NT2/D1 (cell line): ENCODE measurements at regions not wholly inside any gene's neighbourhood (a gene's known extent, or its start where the extent isn't known, plus 50 kb on each side); places are given as distances from the start of the nearest gene placed in this dataset.

ENCODE experiments used
- DNase-seq: peaks from one replicate; pipeline ENCODE4 v3.0.0-alpha.2; 2011; ENCODE audit warnings: low read depth, low spot score
- H3K27me3 ChIP-seq: 2 replicates; pipeline ENCODE4 v1.6.0; 2011; ENCODE audit warnings: mild to moderate bottlenecking; ENCODE audit not compliant: insufficient read length, insufficient read depth
- H3K36me3 ChIP-seq: 2 replicates; pipeline ENCODE4 v1.6.1; 2011; ENCODE audit warnings: mild to moderate bottlenecking, low read length, mixed read lengths; ENCODE audit not compliant: insufficient read depth, insufficient read length
- H3K4me1 ChIP-seq: 2 replicates; pipeline ENCODE4 v1.5.1; 2011; ENCODE audit not compliant: insufficient read depth, insufficient read length
- H3K4me3 ChIP-seq: 2 replicates; pipeline ENCODE4 v1.5.1; 2011; ENCODE audit warnings: low read depth; ENCODE audit not compliant: insufficient read length
- H3K9ac ChIP-seq: 2 replicates; pipeline ENCODE4 v1.6.0; 2011; ENCODE audit warnings: low read depth; ENCODE audit not compliant: insufficient read length
- H3K9me3 ChIP-seq: 2 replicates; pipeline ENCODE4 v1.5.1; 2011; ENCODE audit warnings: mild to moderate bottlenecking, low read length; ENCODE audit not compliant: insufficient read depth
- SUZ12 ChIP-seq: IDR thresholded peaks from 2 replicates; pipeline ENCODE4 v1.6.1; 2011; ENCODE audit not compliant: insufficient read length, insufficient read depth; ENCODE audit errors: extremely low read depth
- YY1 ChIP-seq: IDR thresholded peaks from 2 replicates; pipeline ENCODE4 v1.6.1; 2011; ENCODE audit not compliant: insufficient read length, insufficient read depth
- ZNF274 ChIP-seq: IDR thresholded peaks from 2 replicates; pipeline ENCODE4 v1.6.1; 2011; ENCODE audit warnings: mild to moderate bottlenecking, low read depth, low read length

- DNase-seq, result no peak
- Histone ChIP-seq H3K4me3 (no peak overlapping the region), H3K27me3 (no peaks in the 10 kb centered on the region), H3K36me3 (no peaks in the 10 kb centered on the region), H3K4me1 (no peaks in the 10 kb centered on the region), H3K9me3 (no peaks in the 10 kb centered on the region), H3K9ac (no peak overlapping the region)
- TF ChIP-seq YY1 (no peak), SUZ12 (no peak), ZNF274 (no peak)
Observed at GRCh38 chr6:23587582-23587981, 538.4 kb upstream of the NRSN1 start.

GRCh38 chr6:23589811-23590210 lies 536.2 kb upstream of the NRSN1 start:
- TF ChIP-seq YY1 (no peak), ZNF274 (no peak), SUZ12 (no peak)
- no peak for DNase-seq
- H3K4me3 ChIP-seq, result no peak overlapping the region
- H3K36me3 ChIP-seq, result no peaks in the 10 kb centered on the region
- no peaks in the 10 kb centered on the region for H3K4me1 ChIP-seq
- no peaks in the 10 kb centered on the region for H3K9me3 ChIP-seq
- no peak overlapping the region for H3K9ac ChIP-seq
- no peaks in the 10 kb centered on the region for H3K27me3 ChIP-seq

GRCh38 chr6:23590498-23591126 lies 535.4 kb upstream of the NRSN1 start:
- H3K9ac ChIP-seq, result no peak overlapping the region
- H3K4me1 ChIP-seq, result no peaks in the 10 kb centered on the region
- H3K36me3 ChIP-seq, result no peaks in the 10 kb centered on the region
- H3K27me3 ChIP-seq, result no peaks in the 10 kb centered on the region
- TF ChIP-seq SUZ12 (no peak), ZNF274 (no peak), YY1 (no peak)
- no peak for DNase-seq
- H3K4me3 ChIP-seq, result no peak overlapping the region
- H3K9me3 ChIP-seq, result no peaks in the 10 kb centered on the region

- H3K4me3 ChIP-seq, result no peak overlapping the region
- no peaks in the 10 kb centered on the region for H3K9me3 ChIP-seq
- DNase-seq, result no peak
- no peaks in the 10 kb centered on the region for H3K36me3 ChIP-seq
- H3K27me3 ChIP-seq, result no peaks in the 10 kb centered on the region
- H3K4me1 ChIP-seq, result no peaks in the 10 kb centered on the region
- H3K9ac ChIP-seq, result no peak overlapping the region
- TF ChIP-seq SUZ12, result no peak
- no peak for TF ChIP-seq ZNF274
- no peak for TF ChIP-seq YY1
Observed at GRCh38 chr6:23591761-23592160, 534.3 kb upstream of the NRSN1 start.

GRCh38 chr6:23600118-23600517 lies 525.9 kb upstream of the NRSN1 start:
- no peaks in the 10 kb centered on the region for H3K27me3 ChIP-seq

GRCh38 chr6:23601811-23602345 lies 524.1 kb upstream of the NRSN1 start:
- Histone ChIP-seq H3K4me3 (no peak overlapping the region), H3K27me3 (no peaks in the 10 kb centered on the region), H3K9ac (no peak overlapping the region), H3K36me3 (no peaks in the 10 kb centered on the region), H3K9me3 (no peaks in the 10 kb centered on the region), H3K4me1 (no peaks in the 10 kb centered on the region)
- DNase-seq, result no peak
- TF ChIP-seq SUZ12, result no peak
- no peak for TF ChIP-seq YY1
- TF ChIP-seq ZNF274, result no peak

More at GRCh38 chr6:23600118-23600517, 525.9 kb upstream of the NRSN1 start:
- Histone ChIP-seq H3K36me3 (no peaks in the 10 kb centered on the region), H3K9me3 (no peaks in the 10 kb centered on the region), H3K4me3 (no peak overlapping the region), H3K9ac (no peak overlapping the region), H3K4me1 (no peaks in the 10 kb centered on the region)
- no peak for DNase-seq
- TF ChIP-seq ZNF274, result no peak
- TF ChIP-seq SUZ12, result no peak
- no peak for TF ChIP-seq YY1

GRCh38 chr6:23608931-23609435 lies 517.0 kb upstream of the NRSN1 start:
- Histone ChIP-seq H3K36me3 (no peaks in the 10 kb centered on the region), H3K4me1 (no peaks in the 10 kb centered on the region), H3K9me3 (no peaks in the 10 kb centered on the region), H3K9ac (no peak overlapping the region), H3K4me3 (no peak overlapping the region), H3K27me3 (no peaks in the 10 kb centered on the region)
- DNase-seq, result no peak
- no peak for TF ChIP-seq ZNF274
- no peak for TF ChIP-seq SUZ12
- no peak for TF ChIP-seq YY1
